Skeletal muscle cell (primary cell): ENCODE measurements at regions not wholly inside any gene's neighbourhood (a gene's known extent, or its start where the extent isn't known, plus 50 kb on each side); places are given as distances from the start of the nearest gene placed in this dataset.
A peak's percentile ranks its signal among the peaks of the same experiment; 100 is the strongest.

Source experiments
- DNase-seq: peaks from one replicate; pipeline ENCODE4 v3.0.0-alpha.2; 2010; ENCODE audit warnings: low read depth
- H3K4me3 ChIP-seq: 2 replicates; pipeline ENCODE4 v1.5.1; 2011; ENCODE audit warnings: low read depth, mild to moderate bottlenecking, control low read depth, low read length, moderate library complexity

DNA sequence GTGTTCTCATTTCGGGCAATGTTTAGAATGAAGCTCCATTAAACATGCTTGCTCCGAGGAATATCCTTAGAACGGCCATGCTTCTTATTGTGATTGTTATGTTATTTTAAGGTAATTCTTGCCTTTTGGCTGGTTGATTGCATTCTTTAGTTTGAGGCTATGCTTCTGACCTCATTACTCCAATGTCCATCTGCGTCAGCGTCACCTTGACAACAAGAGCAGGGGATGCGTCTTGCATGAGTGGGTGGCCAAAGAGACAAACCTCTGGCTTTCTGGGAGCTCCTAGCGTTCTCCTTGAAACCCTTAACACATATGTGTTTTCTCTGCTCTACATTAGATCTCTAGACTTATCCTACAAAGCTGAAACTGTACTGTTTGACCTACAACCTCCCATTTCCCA is 184.3 kb downstream of the THBS2 start:
- no peak overlapping the region for H3K4me3 ChIP-seq
- no peak for DNase-seq

DNA sequence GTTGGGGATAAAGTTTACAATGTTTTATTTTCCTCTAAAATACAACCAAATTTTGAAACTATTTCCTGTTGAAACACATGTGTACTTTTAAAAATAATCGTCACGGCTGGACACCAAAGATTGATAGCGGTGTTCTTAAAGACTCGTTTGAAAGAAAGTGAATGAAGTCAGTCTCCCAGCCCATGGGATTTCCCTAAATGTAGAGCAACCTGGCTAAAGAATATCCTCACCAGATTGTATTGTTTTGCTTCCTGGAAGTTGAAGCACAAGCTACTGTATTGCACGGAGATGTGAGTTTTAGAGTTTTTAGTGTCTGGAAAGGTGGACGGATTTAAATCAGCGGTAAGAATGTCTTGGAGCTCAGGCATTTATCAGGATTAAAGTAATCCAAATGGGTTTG is 189.5 kb downstream of the THBS2 start:
- DNase-seq = no peak
- no peak overlapping the region for H3K4me3 ChIP-seq

DNA sequence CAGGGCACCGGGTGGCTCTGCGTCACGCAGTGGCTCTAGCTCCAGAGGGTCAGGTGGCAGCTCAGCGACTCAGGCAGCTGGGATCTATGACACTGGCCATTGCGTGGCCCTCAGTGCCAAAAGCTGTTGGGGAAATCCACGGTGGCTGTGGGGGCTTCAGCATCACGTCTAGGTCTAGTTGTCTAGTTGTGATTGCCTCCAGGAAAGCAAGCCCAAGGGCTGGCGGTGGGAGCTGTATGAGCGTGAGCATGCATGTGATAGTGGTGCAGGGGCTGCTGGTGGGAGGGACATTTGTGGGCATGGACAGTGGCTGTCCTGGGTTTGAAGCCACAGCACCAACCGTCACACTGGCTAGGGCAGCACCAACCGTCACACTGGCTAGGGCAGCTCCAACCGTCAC is 191.4 kb downstream of the THBS2 start:
- DNase-seq = no peak
- no peak overlapping the region for H3K4me3 ChIP-seq

DNA sequence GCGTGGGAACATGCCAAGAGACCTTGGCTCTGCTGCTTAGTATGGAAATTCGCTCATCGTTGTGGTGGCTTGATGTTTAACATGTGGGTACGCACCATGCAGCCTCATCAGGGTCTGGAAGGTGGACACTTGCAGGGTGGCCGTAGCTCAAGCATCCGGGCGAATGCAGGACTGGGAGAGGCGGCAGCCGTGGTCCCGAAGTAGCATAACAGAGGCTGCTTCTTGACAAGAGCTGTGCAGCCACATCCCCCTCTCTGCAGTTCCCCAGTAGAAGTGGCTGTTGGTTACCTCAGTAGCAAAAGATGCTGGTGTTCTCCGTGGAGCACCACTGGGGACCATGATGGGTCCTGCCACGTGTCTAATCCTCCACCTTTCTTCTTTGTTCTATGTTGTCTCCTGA is 195.0 kb downstream of the THBS2 start:
- H3K4me3 ChIP-seq = no peak overlapping the region
- DNase-seq = no peak

DNA sequence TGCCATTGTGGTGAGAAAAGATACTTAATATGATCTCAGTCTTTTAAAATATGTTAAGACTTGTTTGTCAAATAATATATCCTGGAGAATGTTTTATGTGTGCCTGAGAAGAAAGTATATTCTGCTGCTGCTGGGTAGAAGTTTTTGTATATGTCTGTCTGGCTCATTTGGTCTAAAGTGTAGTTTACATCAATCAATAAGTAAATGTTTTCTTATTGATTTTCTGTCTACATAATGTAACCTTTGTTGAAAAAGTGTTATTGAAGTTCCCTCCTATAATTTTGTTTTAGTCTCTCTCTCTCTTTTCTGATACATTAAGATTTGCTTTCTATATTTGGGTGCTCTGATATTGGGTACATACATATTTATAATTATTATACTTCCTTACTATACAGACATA is 201.2 kb downstream of the THBS2 start:
- no peak for DNase-seq
- H3K4me3 ChIP-seq = no peak overlapping the region

DNA sequence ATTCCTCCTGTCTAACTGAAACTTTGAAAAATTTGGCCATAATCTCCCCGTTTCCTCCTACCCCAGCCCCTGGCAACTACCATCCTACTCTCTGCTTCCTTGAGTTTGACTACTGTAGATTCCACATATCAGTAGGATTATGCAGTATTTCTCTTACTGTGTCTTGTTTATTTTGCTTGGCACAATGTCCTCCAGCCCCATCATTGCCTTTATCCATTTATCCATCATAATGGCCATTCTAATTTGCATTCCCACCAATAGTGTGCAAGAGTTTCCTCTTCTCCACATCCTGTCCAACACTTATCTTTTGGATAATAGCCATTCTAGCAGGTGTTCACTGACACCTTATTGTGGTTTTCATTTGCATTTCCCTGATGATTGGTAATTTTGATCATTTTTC is 202.3 kb downstream of the THBS2 start:
- no peak for DNase-seq

DNA sequence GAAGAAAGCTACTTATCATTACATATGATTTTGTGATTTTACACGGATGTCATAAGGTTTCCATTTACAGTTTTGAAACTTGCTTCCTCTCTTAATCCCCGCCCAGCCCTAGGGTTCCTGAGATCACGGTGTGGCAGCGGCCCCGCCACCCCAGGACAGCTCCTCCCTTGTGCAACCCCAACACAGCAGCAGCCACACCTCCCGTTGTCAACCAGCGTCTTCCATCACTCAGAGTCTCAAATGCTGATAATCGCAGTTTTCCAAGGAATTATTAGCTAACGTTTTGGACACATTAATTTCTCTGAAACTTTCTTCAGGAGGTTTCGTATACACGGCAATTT is 204.8 kb downstream of the THBS2 start:
- DNase-seq = no peak
- no peak overlapping the region for H3K4me3 ChIP-seq

More for the DNA sequence above, 202.3 kb downstream of the THBS2 start:
- no peak overlapping the region for H3K4me3 ChIP-seq

DNA sequence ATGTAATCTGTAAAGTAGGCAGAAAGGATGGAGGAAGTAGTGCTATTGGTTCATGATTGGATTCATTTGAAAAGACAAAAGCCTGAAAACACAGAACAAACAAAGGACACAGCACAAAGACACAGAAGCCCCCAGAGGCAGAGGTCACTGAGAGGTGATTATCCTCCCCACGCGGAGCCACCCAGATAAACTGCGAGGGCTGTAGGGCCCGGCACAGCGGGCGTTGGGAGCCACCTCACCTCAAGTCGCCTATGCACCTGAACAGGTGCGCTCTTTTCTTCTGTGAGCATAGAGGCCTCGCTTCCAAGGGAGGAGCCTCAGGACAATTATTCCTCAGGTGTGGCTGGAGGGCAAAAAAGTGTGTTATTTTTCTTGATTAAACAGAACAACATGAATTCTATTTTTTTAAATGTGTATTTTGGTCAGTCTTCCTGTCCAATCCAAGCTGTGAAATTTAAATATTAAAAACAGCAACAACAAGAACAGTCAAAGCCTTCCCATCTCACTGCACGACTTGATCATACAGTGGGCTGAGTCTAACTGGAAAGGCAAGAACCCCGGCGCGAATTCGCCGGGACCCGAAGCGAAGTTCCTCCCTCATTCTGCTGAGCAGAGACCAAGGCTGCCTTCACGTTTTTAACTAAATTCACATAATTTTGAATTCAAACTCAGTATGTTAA is 205.3 kb downstream of the THBS2 start:
- no peak overlapping the region for H3K4me3 ChIP-seq
- no peak for DNase-seq

DNA sequence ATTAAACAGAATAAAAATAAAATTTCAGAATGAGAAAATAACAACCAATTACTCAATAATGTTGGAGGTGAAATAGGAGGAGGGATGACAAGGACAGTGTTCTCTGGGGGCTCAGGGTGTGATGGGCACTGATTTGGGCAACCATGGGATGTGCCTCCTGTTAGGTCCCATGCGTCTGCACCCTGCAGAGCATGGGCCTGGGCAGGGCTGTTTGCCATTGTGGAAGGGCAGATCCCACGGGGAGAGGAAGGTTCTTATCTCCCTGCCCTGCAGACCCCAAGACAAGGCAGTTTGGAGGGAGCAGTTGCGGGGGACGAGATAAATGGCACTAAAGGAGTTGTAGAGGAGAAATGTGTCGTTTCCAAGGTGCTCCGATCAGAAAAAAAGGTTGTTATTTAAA is 206.3 kb downstream of the THBS2 start:
- no peak overlapping the region for H3K4me3 ChIP-seq
- no peak for DNase-seq

DNA sequence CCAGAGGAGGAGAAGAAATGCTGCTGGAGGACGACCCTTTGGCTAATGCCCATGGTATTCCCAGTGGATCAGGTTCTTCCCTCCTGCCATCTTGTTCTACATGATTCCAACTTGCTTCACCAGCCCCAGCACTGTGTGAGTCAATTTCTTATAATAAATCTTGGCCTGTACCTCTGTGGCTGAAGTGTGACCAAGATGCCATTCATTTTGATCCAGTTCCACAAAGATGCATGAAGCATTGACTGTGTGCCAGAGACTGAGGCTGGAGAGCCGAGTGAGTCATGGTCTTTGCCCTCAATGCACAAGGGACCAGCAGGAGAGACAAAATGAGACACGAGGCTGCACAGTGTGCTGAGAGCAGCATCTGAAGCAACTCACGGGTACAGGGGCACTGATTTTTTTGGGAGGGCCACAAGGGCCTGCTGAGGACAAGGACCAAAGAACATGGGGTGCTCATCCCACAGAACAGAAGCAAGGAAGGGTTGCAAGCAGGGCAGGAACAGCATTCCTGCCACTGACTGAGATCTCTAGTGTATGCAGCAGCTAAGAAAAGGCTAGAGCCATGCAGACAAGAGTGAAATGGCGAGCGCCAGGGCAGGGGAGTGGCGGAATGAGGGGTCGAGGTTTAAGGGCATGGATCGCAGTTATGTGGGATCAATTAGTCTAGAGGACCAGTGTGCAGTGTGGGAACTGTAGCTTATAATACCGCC is 207.0 kb downstream of the THBS2 start:
- DNase-seq = peak; percentile 65
- no peak overlapping the region for H3K4me3 ChIP-seq

DNA sequence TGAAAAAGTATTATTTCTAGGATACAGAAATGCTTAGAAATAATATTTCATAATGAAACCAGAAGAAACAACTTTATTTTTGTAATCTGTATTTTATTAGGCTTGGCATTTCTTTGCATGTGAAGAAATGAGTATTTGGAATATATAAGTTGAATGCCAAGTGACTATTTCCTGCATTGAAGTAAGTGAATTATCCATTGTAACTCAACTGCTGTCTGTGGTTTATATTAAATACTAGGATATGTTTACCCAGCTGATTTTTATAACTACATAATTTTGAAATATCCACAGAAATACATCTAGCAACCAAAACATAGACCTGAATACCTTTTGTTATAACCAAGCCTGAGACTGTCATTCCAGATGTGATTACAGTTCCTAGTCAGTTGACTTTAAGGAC is 207.6 kb downstream of the THBS2 start:
- H3K4me3 ChIP-seq = no peak overlapping the region
- no peak for DNase-seq

DNA sequence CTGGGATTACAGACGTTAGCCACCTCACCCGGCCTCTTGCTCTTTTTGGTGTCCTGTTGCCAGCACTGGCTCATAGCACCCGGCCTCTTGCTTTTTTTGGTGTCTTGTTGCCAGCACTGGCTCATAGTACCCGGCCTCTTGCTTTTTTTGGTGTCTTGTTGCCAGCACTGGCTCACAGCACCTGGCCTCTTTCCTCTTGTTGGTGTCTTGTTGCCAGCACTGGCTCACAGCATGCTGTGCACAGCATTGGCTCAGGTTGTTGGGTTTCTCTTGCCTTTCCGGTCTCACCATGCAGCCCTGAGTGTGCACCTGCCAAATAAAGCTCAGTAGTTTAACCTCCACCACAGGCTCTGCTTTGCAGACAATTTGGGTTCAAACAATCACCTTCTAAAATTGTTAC is 208.2 kb downstream of the THBS2 start:
- DNase-seq = no peak
- no peak overlapping the region for H3K4me3 ChIP-seq

DNA sequence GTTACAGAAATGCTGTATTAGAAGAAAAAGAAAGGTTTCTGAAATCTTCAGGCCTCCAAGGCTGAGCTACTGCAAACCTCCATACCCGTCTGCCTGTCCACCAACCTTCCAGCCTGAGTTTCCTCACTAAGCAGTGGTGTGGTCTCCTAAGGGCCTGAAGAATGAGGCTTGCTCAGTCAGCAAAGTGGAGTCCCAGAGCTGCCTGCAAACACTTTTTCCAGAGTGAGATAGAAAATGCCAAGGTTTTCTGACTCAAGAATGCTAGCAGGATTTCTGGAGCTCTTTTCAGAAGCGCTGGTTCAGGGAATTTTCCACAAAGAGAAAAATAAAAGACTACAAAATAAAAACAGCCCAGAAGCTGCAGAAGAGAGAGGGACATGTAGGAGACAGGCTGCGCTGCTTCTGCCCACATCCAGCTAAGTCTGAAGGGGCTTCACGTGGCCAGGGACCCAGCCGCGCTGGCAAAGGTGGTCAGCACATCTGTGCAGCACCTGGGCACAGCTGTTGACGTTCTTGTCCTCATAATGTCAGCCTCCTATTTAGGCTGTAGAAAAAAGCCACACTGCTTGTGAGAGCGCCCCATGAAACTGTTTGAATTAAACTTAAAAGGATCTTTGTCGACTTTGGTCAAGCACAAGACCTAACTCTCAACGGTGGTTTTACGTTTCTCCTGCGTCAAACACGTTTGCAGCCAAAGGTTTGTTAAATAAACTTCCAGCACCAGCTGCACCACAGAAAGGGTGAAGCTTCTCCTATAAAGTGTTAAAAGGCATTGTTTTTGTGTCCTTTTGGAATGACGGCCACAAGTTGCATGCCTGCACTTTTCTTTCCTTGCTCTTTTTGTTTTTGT is 209.0 kb downstream of the THBS2 start:
- DNase-seq = no peak
- H3K4me3 ChIP-seq = no peak overlapping the region

DNA sequence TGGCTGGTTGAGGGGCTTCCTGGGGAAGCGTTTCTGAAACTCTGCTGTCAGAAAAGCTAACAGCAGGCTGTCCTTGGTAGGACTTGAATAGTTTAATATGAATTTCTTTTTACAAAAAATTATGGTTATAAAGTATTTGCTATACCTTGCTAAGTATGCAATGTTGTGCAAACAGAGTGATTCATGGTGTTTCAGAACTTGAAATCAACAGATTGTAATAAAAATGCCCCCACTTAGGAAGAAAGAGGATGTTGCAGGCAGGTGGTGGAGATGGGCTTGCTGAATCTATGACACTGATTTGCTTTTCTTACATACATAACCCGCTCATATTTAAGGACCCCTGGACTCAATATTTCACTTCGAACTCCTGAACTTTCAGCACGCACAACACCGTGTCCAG is 211.6 kb downstream of the THBS2 start:
- no peak overlapping the region for H3K4me3 ChIP-seq

DNA sequence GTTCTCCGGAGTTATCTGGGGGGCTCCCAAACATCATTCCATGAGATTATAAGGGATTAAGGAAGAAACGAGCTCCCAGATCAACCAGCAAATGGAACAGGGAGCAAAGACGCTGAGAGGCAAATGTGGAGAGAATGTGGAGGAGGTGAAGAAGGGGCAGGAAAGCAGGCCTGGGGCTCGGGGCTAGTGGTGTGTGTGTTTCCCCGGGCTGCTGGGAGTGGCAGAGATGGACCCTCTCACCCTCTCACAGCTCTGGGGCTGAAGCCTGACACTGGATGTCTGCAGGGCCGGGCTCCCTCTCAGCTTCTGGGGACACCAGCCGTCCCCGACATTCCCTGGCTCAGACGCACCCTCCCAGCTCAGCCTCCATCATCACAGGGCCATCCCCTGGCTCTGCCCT is 212.6 kb downstream of the THBS2 start:
- no peak for DNase-seq
- no peak overlapping the region for H3K4me3 ChIP-seq

More for the DNA sequence above, 211.6 kb downstream of the THBS2 start:
- no peak for DNase-seq

DNA sequence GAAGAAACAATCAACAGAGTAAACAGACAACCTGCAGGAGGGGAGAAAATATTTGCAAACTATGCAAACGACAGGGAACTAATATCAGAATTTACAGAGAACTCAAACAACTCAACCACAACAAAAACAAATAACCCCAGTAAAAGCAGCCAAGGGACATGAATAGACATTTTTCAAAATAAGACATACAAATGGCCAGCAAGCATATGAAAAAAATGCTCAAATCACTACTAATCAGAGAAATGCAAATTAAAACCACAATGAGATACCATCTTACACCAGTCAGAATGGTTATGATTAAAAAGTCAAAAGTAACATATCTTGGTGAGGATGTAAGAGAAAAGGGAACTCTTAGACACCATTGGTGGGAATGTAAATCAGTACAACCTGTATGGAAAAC is 215.0 kb downstream of the THBS2 start:
- H3K4me3 ChIP-seq = no peak overlapping the region
- no peak for DNase-seq

DNA sequence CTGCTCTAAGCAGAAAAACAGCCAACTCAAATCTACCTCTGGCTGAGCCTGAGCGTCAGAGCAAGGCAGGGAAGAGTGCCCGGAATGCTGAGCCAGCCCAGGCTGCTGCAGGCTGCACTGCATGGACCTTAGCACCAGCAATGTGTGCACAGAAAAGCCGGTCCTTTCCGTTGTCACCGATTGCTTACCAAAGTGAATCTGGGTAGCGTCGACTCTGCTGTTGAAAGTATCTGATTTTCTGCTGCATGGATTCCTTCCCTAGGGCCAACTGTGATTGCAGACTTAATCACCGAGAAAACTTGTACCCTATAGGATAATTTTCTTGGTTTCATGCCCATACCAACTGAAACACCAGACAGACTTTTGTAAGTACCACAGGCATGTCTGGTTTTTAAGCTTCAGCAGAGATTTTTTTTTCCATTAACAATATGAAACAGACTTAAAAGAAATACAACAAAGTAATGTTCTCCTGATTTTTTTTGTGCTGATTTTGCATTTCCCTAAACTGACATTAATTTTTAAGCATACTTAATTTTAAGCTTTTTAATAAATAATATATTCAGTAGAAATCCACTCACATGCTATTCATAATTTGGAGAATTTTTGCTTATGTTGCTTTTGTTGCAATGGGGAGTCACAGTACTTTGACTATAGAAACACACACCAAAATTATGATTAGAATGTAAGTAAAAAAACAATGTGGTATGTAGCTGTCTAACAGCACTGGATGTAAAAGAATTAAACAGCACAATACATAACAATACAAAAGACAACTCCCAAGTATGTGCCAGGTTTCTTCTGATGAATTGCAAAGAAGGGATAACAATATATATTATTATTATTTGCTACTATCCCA is 218.0 kb downstream of the THBS2 start:
- no peak overlapping the region for H3K4me3 ChIP-seq
- DNase-seq = peak; percentile 31

DNA sequence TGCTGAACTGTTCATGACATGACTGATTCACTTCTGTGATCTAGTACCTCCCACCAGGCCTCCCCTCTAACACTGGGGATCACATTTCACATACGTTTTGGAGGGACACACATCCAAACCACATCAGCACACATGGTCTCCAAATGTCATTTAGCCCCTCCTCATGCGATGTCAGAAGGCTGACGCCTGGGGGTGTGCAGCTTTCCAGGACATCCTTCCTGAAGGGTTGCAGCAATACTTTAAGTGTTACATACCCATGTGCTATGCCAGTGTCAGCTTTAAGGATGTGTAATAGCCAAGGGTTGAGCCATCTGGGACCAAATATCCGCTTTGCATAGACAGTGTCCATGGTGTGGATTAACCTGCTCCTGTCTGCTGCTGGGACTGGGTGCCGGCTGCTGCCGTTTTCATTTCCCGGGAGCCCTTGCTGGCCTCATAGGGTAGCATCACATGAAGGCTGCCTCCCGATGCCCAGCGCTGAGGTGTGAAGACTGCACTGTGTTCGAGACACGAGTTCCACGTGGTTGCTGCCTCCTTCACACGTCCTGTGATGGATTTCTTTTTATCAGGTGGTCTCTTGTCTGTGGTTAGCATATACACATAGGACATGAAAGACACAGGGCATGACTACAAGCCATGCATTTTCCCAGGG is 219.0 kb downstream of the THBS2 start:
- no peak overlapping the region for H3K4me3 ChIP-seq
- peak; percentile 21 for DNase-seq

DNA sequence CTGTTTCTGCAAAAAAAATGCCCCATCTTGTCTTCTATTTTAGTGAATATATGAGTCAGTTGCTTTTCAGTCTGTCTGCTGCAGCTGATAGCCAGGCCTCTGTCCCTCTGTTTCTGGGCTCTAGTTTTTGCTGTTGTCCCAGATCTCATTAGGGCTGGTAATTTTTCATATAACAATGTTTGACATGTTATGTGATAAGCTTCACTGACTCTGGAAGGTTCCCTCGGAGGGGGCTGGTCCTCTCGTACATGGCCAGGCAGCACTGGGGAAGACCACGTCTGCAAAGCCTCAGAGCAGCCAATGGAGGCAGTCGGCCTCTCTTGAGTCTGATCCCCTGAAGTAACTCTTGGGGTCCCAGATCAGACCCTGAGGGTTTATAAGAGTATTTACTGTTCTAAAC is 223.8 kb downstream of the THBS2 start:
- H3K4me3 ChIP-seq = no peak overlapping the region
- DNase-seq = no peak
